HG03442 (cell line): ENCODE measurements at regions not wholly inside any gene's neighbourhood (a gene's known extent, or its start where the extent isn't known, plus 50 kb on each side); places are given as distances from the start of the nearest gene placed in this dataset.
"Not testable (repeated sequence)": the region's sequence is repeated elsewhere in the genome, so short reads cannot be mapped to it uniquely, and the experiment has no call there.

Experiments used
- ATAC-seq: cut with Tn5 transposase; IDR thresholded peaks from one replicate; pipeline ENCODE4 v1.9.1; 2021; ENCODE audit warnings: mild to moderate bottlenecking, moderate library complexity; ENCODE audit not compliant: unreplicated experiment

DNA sequence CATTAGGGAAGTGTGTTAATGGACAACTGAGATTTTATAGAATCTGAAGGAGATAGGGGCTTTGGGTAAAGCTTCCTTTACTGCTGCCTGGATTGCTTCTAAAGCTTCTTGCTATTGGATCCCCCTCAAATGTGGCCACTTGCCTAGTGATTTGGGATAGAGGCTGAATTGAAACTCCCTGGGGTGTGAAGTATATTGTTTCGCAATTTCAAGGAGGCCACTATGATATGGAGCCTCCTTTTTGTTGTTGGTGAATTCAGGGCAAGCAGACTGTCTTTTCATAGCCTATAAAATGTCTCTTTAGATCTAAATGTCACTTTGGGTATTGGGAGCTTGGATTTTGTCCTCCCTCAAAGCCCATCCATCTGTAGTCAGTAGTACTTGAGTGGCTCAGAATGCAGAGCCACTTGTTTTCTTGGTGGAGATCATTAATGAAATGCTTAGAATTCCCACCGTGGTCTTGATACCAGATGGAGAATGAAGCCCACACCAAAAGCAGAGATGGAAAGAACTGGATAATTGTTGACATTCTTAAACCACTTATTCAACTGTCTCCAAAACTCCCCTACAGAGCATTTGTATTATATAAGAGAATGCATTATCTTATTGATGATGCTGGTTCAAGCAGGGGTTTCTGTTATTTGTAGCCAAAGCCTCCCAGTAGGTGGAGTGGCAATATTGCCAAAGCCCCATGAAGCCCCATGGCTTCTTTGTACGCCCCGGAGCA is 144.3 kb upstream of the KCNE2 start:
- no peak for ATAC-seq

- ATAC-seq = no peak
Observed at GRCh38 chr21:34220556-34221195, 143.1 kb upstream of the KCNE2 start.

- ATAC-seq = no peak
Observed at GRCh38 chr21:34221331-34222030, 142.3 kb upstream of the KCNE2 start.

GRCh38 chr21:34222031-34222335 is 141.8 kb upstream of the KCNE2 start:
- ATAC-seq = no peak

- ATAC-seq = no peak
Observed at GRCh38 chr21:34223376-34223775, 140.4 kb upstream of the KCNE2 start.

GRCh38 chr21:34227386-34227852 is 136.4 kb upstream of the KCNE2 start:
- ATAC-seq = no peak

GRCh38 chr21:34228792-34229191 is 135.0 kb upstream of the KCNE2 start:
- ATAC-seq = no peak

- ATAC-seq = no peak
Observed at GRCh38 chr21:34229353-34229752, 134.5 kb upstream of the KCNE2 start.

GRCh38 chr21:34233741-34234140 is 130.1 kb upstream of the KCNE2 start:
- not testable (repeated sequence) for ATAC-seq

DNA sequence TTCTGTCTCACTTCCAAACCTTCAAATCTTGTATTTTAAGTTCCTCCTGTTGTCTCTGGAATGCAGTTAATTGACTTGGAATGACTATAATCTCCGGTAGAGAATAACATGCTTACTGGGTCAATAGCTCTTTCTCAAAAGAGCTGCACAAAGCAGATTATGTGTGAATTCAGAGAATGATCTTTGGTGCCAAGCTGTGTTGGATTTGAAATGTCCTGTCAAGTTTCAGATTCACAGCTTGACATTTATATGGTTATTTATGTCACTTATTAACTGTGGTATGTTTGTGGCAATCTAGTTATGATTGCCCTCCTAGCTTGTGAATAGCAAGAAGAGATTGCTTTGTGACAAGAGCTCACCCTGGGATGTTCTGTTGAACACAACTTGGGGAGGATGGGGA is 128.3 kb upstream of the KCNE2 start:
- no peak for ATAC-seq

DNA sequence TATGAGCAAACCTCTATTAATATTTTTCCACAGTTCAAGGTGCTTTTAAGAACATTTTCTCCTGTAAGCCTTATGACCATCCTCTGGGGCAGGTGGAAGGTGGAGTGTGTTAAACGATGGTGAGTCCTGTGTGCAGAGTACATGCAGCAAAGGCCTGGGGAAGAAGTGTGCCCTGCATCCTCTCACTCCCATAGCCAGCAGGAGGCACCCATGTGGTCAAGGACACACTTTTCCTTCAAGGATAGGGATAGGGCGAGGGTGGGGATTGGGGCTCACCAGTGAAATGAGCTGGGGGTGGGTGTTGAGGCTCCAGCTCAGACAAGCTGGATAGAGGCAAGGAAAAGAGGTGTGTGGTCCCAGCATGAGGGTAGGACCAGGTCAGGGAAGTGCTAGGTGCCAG is 120.8 kb upstream of the KCNE2 start:
- ATAC-seq = no peak

GRCh38 chr21:34243562-34243961 is 120.2 kb upstream of the KCNE2 start:
- ATAC-seq = no peak

GRCh38 chr21:34252751-34253150 is 111.1 kb upstream of the KCNE2 start:
- ATAC-seq = no peak

DNA sequence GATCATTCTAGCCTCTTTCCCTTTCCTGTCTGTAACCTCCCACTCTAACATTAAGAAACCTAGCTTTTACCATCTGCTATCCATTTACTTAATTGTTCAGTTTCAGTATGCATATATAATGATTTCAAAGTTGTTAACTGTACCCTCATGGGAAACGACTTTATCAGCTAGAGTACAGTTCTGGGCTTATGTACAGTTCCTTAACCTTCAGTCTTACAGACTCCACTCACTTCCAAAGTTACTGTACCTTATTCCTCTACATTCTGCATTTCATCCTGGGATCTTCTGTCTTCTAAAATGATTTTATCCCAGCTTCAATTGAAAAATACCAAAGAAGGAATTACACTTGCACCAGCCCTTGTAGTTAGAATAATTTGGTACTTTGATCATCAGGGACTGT is 108.7 kb upstream of the KCNE2 start:
- no peak for ATAC-seq

DNA sequence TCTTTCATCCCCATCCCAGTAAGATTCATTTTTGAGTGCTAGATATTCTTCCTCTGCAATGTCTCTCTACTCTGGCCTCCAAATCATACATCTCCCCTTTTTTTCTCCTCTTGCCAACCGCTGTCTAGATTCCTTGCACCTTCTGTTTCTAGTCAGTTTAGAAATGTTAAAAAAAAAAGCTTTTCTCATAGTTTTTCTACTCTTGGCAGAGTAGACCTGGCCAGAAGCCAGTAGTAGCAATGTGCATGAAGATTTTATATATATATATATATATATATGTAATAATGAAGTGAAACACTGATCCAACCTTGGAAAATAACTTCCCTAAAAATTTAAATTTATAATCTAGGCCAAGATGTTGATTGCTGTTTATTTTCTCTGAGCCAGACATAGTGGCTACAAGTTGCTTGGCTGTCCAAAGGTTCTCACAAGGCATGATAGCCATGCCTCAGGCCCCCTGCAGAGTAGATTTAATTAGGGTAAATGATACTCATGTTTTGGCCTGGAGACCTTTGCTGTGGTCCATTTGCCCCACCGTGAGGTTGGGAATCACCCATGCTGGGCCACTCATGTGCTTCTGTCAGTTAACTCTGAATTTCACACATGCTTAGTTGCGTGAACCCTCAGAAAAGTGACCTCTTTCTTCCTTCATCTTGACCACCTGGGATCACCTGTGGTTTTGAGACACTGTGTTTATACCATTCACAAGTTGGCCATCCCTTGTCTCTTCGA is 103.4 kb upstream of the KCNE2 start:
- ATAC-seq = no peak

DNA sequence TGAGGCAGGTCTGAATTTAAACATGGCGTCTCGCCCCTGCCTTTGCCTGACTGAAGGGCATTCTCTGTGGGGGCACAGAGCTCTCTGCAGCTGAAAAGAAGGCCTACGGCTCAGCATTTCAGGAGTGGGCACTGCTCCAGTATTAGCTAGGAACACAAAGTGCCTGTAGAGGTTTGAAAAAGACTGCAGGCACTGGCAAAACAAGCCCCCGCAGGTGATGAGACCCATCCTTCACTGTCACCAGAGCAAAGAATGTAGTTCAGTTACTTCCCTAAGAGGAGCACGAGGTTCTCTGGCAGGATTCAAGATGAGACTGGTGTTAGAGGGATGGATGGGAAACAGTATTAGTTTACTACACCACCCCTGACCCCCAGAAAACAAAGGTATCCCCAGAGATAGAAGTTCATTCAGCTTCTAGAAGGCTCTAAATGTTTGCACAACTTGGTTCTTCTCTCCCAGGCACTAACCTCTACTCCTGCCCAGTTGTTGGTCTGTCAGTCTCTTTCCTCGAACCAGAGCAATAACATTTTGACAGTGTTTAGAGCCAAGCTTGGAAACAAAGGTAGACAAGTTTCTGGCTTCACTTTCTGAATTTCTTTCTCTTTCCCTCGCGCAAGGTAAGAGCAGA is 101.9 kb upstream of the KCNE2 start:
- no peak for ATAC-seq

GRCh38 chr21:34262469-34262845 is 101.3 kb upstream of the KCNE2 start:
- ATAC-seq = no peak

GRCh38 chr21:34263629-34264028 is 100.2 kb upstream of the KCNE2 start:
- no peak for ATAC-seq

GRCh38 chr21:34266351-34266750 is 97.5 kb upstream of the KCNE2 start:
- no peak for ATAC-seq

DNA sequence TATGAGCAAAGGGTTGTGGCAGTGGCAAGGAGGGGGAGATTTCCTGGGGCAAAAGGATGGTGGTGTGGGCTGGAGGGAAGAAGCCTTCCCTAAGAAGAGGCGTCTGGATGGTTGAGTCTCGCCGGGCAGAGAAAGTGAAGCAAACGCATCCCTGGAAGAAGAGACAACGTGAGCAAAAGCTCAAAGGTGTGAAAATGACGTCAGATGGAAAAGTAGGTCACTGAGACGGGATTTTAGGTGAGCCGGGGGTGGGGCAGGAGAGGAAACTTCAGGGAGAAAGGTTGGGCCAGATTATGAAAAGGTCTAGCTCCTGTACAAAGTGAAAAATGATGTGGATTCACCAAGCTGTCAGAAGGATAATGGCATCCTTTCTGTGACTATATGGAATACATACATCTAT is 95.3 kb upstream of the KCNE2 start:
- no peak for ATAC-seq

DNA sequence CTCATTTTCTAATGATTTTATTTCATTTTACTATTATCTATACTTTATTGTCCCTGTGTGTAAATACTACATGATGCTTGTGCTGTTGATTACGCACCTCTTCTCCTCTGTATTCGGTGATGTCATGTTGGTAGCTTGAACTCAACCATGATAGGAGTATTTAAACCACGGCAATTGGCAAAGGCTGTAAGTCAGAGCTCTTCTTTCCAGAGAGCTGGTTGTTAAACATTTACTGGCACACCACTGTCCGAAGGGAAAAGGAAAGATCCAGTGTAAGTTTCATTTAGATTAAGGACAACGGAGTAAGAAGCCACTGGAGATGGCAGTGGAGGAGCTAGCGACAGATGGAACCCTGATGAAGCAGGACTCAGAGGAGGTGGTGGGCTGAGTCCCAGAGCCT is 93.4 kb upstream of the KCNE2 start:
- ATAC-seq = no peak
